ENCODE measurements at regions not wholly inside any gene's neighbourhood (a gene's known extent, or its start where the extent isn't known, plus 50 kb on each side); places are given as distances from the start of the nearest gene placed in this dataset.
A peak's percentile ranks its signal among the peaks of the same experiment; 100 is the strongest.

- H3K9me3 Mint-ChIP-seq: no peaks in the 10 kb centered on the region
- no peaks in the 10 kb centered on the region for H3K4me1 ChIP-seq
- H3K36me3 ChIP-seq: no peaks in the 10 kb centered on the region
- no peaks in the 10 kb centered on the region for H3K79me2 ChIP-seq (ENCODE audit: low read depth)
- no peak overlapping the region for H3K27ac ChIP-seq
- no peaks in the 10 kb centered on the region for H3F3A ChIP-seq (ENCODE audit: low read depth)
- no peaks in the 10 kb centered on the region for H3K9me3 ChIP-seq (ENCODE audit: low read depth)
- no peak overlapping the region for H3K4me3 Mint-ChIP-seq
- no peaks in the 10 kb centered on the region for H3K27me3 ChIP-seq
- no peak overlapping the region for H2AFZ ChIP-seq (replicated peaks)
- no peak overlapping the region for H3K4me2 ChIP-seq
- no peak overlapping the region for H3K9ac ChIP-seq
- TF ChIP-seq EZH2 (IDR thresholded peaks at IDR 0.05) (no peak), EZH2phosphoT487 (IDR thresholded peaks at IDR 0.05) (no peak), CTCF (IDR thresholded peaks at IDR 0.05) (no peak)
- H4K20me1 ChIP-seq (ENCODE audit: low read depth): no peaks in the 10 kb centered on the region
- H3K36me3 Mint-ChIP-seq: no peaks in the 10 kb centered on the region
- peaks cover 26% of the 10 kb centered on the region for H3K4me1 Mint-ChIP-seq
- H3K27ac Mint-ChIP-seq: no peak overlapping the region
- H3K27me3 Mint-ChIP-seq (ENCODE audit: insufficient read depth, low read depth): peaks cover 16% of the 10 kb centered on the region
- H3K4me3 ChIP-seq: no peak overlapping the region
- DNase-seq (ENCODE audit: low spot score): no peak
These were observed 97.6 kb downstream of the NPIPB11 start for GRCh38 chr16:29308644-29309546.

- Histone ChIP-seq H3K4me2 (no peak overlapping the region), H4K20me1 (ENCODE audit: low read depth) (no peaks in the 10 kb centered on the region), H3K9me3 (ENCODE audit: low read depth) (no peaks in the 10 kb centered on the region), H3K4me3 (no peak overlapping the region), H3K9ac (no peak overlapping the region), H3K27ac (no peak overlapping the region), H2AFZ (replicated peaks) (no peak overlapping the region), H3F3A (ENCODE audit: low read depth) (no peaks in the 10 kb centered on the region), H3K4me1 (no peaks in the 10 kb centered on the region), H3K36me3 (no peaks in the 10 kb centered on the region), H3K79me2 (ENCODE audit: low read depth) (no peaks in the 10 kb centered on the region), H3K27me3 (no peaks in the 10 kb centered on the region)
- Mint-ChIP-seq H3K27ac (peak overlapping the region; percentile 82), H3K36me3 (no peaks in the 10 kb centered on the region), H3K9me3 (no peaks in the 10 kb centered on the region), H3K4me1 (peaks cover 19% of the 10 kb centered on the region), H3K4me3 (no peak overlapping the region), H3K27me3 (ENCODE audit: insufficient read depth, low read depth) (peaks cover 11% of the 10 kb centered on the region)
- no peak for DNase-seq (ENCODE audit: low spot score)
- TF ChIP-seq EZH2 (IDR thresholded peaks at IDR 0.05) (no peak), EZH2phosphoT487 (IDR thresholded peaks at IDR 0.05) (no peak), CTCF (IDR thresholded peaks at IDR 0.05) (no peak)
These were observed 98.7 kb downstream of the NPIPB11 start for GRCh38 chr16:29307598-29308507.

- no peak overlapping the region for H3K4me3 ChIP-seq
- H3K79me2 ChIP-seq (ENCODE audit: low read depth): no peaks in the 10 kb centered on the region
- no peak overlapping the region for H3K9ac ChIP-seq
- no peaks in the 10 kb centered on the region for H3K4me1 ChIP-seq
- TF ChIP-seq EZH2 (IDR thresholded peaks at IDR 0.05) (no peak), EZH2phosphoT487 (IDR thresholded peaks at IDR 0.05) (no peak), CTCF (IDR thresholded peaks at IDR 0.05) (no peak)
- H3K36me3 ChIP-seq: no peaks in the 10 kb centered on the region
- no peaks in the 10 kb centered on the region for H3F3A ChIP-seq (ENCODE audit: low read depth)
- H4K20me1 ChIP-seq (ENCODE audit: low read depth): no peaks in the 10 kb centered on the region
- Mint-ChIP-seq H3K27ac (peak overlapping the region; percentile 82), H3K9me3 (peaks cover 2% of the 10 kb centered on the region), H3K27me3 (ENCODE audit: insufficient read depth, low read depth) (peaks cover 9% of the 10 kb centered on the region), H3K4me3 (no peak overlapping the region), H3K4me1 (peaks cover 23% of the 10 kb centered on the region), H3K36me3 (no peaks in the 10 kb centered on the region)
- H3K9me3 ChIP-seq (ENCODE audit: low read depth): no peaks in the 10 kb centered on the region
- H3K27ac ChIP-seq: no peak overlapping the region
- DNase-seq (ENCODE audit: low spot score): no peak
- H3K27me3 ChIP-seq: no peaks in the 10 kb centered on the region
- no peak overlapping the region for H2AFZ ChIP-seq (replicated peaks)
- no peak overlapping the region for H3K4me2 ChIP-seq
These were observed 99.4 kb downstream of the NPIPB11 start for GRCh38 chr16:29306943-29307597.
